Subcutaneous abdominal adipose tissue (tissue), 5 donors: ENCODE measurements at regions not wholly inside any gene's neighbourhood (a gene's known extent, or its start where the extent isn't known, plus 50 kb on each side); places are given as distances from the start of the nearest gene placed in this dataset.
"Not testable (repeated sequence)": the region's sequence is repeated elsewhere in the genome, so short reads cannot be mapped to it uniquely, and the experiment has no call there.

ENCODE experiments used
- H3K27ac ChIP-seq: one replicate; pipeline ENCODE4 v1.7.0; 2013; ENCODE audit warnings: low read depth, mild to moderate bottlenecking, inconsistent platforms, low read length, moderate library complexity
- H3K27me3 ChIP-seq, 5 donors: one replicate each; pipeline ENCODE4 v1.7.0; 2013; ENCODE audit warnings: low read length in 5 of 5, inconsistent platforms in 1 of 5; ENCODE audit not compliant: control insufficient read depth in 5 of 5, insufficient read depth in 4 of 5
- H3K36me3 ChIP-seq, 5 donors: one replicate each; pipeline ENCODE4 v1.7.0; 2013; ENCODE audit warnings: low read length in 5 of 5; ENCODE audit not compliant: control insufficient read depth in 5 of 5, insufficient read depth in 5 of 5
- H3K4me1 ChIP-seq, 5 donors: one replicate each; pipeline ENCODE4 v1.7.0; 2013; ENCODE audit warnings: low read length in 5 of 5, mild to moderate bottlenecking in 3 of 5, moderate library complexity in 1 of 5; ENCODE audit not compliant: control insufficient read depth in 5 of 5, insufficient read depth in 5 of 5
- H3K4me3 ChIP-seq, 5 donors: one replicate each; pipeline ENCODE4 v1.7.0; 2013; ENCODE audit warnings: low read length in 5 of 5, low read depth in 1 of 5
- H3K9ac ChIP-seq, 5 donors: one replicate each; pipeline ENCODE4 v1.7.0; 2013; ENCODE audit warnings: low read length in 5 of 5, mild to moderate bottlenecking in 4 of 5, moderate library complexity in 3 of 5
- H3K9me3 ChIP-seq, 5 donors: one replicate each; pipeline ENCODE4 v1.7.0; 2013; ENCODE audit warnings: low read length in 5 of 5; ENCODE audit not compliant: control insufficient read depth in 5 of 5
- donor health status: healthy.
- donor health status: healthy.
- donor health status: healthy.
- donor health status: healthy.
- donor health status: healthy.

GRCh38 chr6:11423667-11424066 lies 113.9 kb upstream of the TMEM170B start:
- Histone ChIP-seq H3K27me3 (no peaks in the 10 kb centered on the region), H3K4me3 (no peak overlapping the region), H3K36me3 (no peaks in the 10 kb centered on the region), H3K9ac (no peak overlapping the region), H3K9me3 (peaks cover 0 to 5% (median 0%) of the 10 kb centered on the region in 5 donors), H3K27ac (peak overlapping the region; percentile 10), H3K4me1 (peaks cover 13 to 56% (median 42%) of the 10 kb centered on the region in 5 donors)

GRCh38 chr6:11423072-11423471 lies 114.5 kb upstream of the TMEM170B start:
- peak overlapping the region; percentile 10 for H3K27ac ChIP-seq
- no peaks in the 10 kb centered on the region for H3K36me3 ChIP-seq
- H3K4me1 ChIP-seq, result peaks cover 9 to 50% (median 37%) of the 10 kb centered on the region in 5 donors
- peaks cover 0 to 5% (median 0%) of the 10 kb centered on the region in 5 donors for H3K9me3 ChIP-seq
- no peak overlapping the region for H3K4me3 ChIP-seq
- no peak overlapping the region for H3K9ac ChIP-seq
- H3K27me3 ChIP-seq, result no peaks in the 10 kb centered on the region

GRCh38 chr6:11419763-11420453 lies 117.6 kb upstream of the TMEM170B start:
- H3K36me3 ChIP-seq, result no peaks in the 10 kb centered on the region
- no peak overlapping the region for H3K9ac ChIP-seq
- no peak overlapping the region for H3K4me3 ChIP-seq
- H3K27me3 ChIP-seq, result no peaks in the 10 kb centered on the region
- peaks cover 0 to 23% (median 9%) of the 10 kb centered on the region in 5 donors for H3K4me1 ChIP-seq
- H3K9me3 ChIP-seq, result peaks cover 0 to 5% (median 0%) of the 10 kb centered on the region in 5 donors
- no peak overlapping the region for H3K27ac ChIP-seq

- Histone ChIP-seq H3K27ac (no peak overlapping the region), H3K9ac (no peak overlapping the region)
These were observed 119.2 kb upstream of the TMEM170B start for GRCh38 chr6:11418290-11418905.

GRCh38 chr6:11416936-11417576 lies 120.5 kb upstream of the TMEM170B start:
- Histone ChIP-seq H3K27me3 (no peaks in the 10 kb centered on the region), H3K36me3 (no peaks in the 10 kb centered on the region), H3K4me3 (no peak overlapping the region), H3K27ac (no peak overlapping the region), H3K4me1 (peaks cover 0 to 9% (median 7%) of the 10 kb centered on the region in 5 donors), H3K9ac (no peak overlapping the region), H3K9me3 (peaks cover 0 to 5% (median 0%) of the 10 kb centered on the region in 5 donors)

More at GRCh38 chr6:11418290-11418905, 119.2 kb upstream of the TMEM170B start:
- Histone ChIP-seq H3K36me3 (no peaks in the 10 kb centered on the region), H3K4me1 (peaks cover 0 to 9% (median 0%) of the 10 kb centered on the region in 5 donors), H3K27me3 (no peaks in the 10 kb centered on the region), H3K4me3 (no peak overlapping the region), H3K9me3 (peaks cover 0 to 5% (median 0%) of the 10 kb centered on the region in 5 donors)

- H3K9me3 ChIP-seq, H3K27me3 ChIP-seq, H3K9ac ChIP-seq, H3K27ac ChIP-seq, H3K36me3 ChIP-seq, H3K4me3 ChIP-seq: not testable (repeated sequence)
- H3K4me1 ChIP-seq, result peaks cover 0 to 15% (median 14%) of the 10 kb centered on the region in 5 donors
These were observed 121.2 kb upstream of the TMEM170B start for GRCh38 chr6:11416099-11416935.

- H3K27ac ChIP-seq, result no peak overlapping the region
- no peak overlapping the region for H3K4me3 ChIP-seq
- H3K9me3 ChIP-seq, result peaks cover 0 to 5% (median 0%) of the 10 kb centered on the region in 5 donors
- no peaks in the 10 kb centered on the region for H3K36me3 ChIP-seq
- no peak overlapping the region for H3K9ac ChIP-seq
- peaks cover 0 to 19% (median 14%) of the 10 kb centered on the region in 5 donors for H3K4me1 ChIP-seq
- no peaks in the 10 kb centered on the region for H3K27me3 ChIP-seq
These were observed 122.0 kb upstream of the TMEM170B start for GRCh38 chr6:11415557-11415956.

- no peaks in the 10 kb centered on the region for H3K27me3 ChIP-seq
- peaks cover 0 to 24% (median 19%) of the 10 kb centered on the region in 5 donors for H3K4me1 ChIP-seq
- H3K4me3 ChIP-seq, result no peak overlapping the region
- no peaks in the 10 kb centered on the region for H3K36me3 ChIP-seq
- no peaks in the 10 kb centered on the region for H3K9me3 ChIP-seq
- H3K27ac ChIP-seq, result no peak overlapping the region
- no peak overlapping the region for H3K9ac ChIP-seq
These were observed 123.2 kb upstream of the TMEM170B start for GRCh38 chr6:11414176-11414963.

GRCh38 chr6:11413728-11414127 lies 123.8 kb upstream of the TMEM170B start:
- no peak overlapping the region for H3K27ac ChIP-seq
- H3K4me1 ChIP-seq, result peaks cover 0 to 25% (median 20%) of the 10 kb centered on the region in 5 donors
- H3K36me3 ChIP-seq, result no peaks in the 10 kb centered on the region
- H3K9ac ChIP-seq, result no peak overlapping the region
- H3K9me3 ChIP-seq, result no peaks in the 10 kb centered on the region
- H3K4me3 ChIP-seq, result no peak overlapping the region
- no peaks in the 10 kb centered on the region for H3K27me3 ChIP-seq
